ENCODE measurements at regions not wholly inside any gene's neighbourhood (a gene's known extent, or its start where the extent isn't known, plus 50 kb on each side); places are given as distances from the start of the nearest gene placed in this dataset.
"Not testable (repeated sequence)": the region's sequence is repeated elsewhere in the genome, so short reads cannot be mapped to it uniquely, and the experiment has no call there.

DNA sequence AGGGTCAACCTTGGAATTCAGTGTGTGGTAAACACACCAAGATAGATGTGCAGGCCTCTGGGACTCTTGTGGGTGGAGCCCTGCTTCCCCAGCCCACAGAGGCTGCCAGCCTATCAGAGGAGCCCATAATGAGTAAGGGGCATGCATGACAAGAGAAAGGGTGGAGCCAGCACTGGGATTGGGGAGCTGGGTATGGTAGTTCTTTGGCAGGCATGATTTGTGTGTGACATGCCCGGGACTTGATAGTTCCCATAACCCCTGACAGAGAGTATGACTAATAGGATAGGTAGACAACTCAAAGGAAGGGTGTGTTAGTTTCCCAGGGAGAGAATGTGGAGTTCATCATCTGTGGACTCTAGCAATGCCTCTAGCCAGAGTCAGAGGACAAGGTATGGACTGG, 143.0 kb downstream of the EMP1 start:
- DNase-seq = no peak

DNA sequence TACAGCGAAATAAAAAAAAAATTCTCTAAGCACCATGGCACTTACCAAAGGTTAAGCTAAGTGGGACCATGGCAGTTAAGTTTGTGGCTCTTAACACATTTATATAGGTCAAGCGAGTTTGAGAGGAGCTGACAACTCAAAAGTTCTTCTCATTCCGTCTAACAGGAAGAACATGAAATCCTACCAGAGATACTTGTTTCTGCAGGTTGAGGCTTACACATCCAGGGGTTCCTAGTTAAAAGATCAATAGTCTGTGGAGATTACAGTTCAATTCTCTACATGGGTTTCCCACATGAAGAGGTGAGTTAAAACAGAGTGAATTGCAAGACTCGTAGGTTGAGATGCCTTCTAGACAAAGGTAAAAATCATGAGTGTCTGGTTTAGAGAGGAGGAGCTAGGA, 142.6 kb downstream of the EMP1 start:
- no peak for DNase-seq

DNA sequence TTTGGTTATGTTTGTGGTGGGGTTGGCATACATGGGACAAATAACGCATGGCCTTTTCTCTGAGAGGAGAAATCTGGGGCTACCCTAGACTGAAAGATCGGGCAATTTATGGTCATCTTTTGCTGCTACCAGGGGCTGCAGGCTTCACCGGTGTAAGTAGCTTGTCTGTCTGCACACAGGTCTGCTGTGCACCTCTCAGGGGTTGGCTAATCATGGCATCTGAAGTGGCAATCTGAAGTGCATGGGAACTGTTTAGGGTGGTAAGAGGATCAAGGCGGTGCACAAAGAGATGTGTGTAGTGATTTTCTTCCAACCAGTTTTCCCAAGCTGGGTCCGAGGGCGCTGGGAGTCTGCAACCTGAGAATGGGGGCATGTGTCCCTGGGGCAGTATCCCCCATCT, 141.3 kb downstream of the EMP1 start:
- no peak for DNase-seq

DNA sequence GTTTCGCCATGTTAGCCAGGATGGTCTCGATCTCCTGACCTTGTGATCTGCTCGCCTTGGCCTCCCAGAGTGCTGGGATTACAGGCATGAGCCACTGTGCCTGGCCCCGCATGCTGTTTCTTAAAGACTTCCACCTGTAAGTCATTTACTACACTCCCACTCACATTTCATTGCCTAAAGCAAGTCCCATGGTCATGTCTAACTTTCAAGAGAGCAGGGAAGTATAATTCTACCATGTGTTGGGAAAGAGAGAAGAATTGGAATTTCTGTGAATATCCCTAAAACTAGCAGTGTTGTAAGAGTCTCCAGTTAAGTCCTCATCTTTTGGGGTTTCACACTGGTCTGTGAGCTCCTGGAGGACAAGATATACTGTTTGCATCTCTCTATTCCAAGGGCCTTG, 139.7 kb downstream of the EMP1 start:
- no peak for DNase-seq

DNA sequence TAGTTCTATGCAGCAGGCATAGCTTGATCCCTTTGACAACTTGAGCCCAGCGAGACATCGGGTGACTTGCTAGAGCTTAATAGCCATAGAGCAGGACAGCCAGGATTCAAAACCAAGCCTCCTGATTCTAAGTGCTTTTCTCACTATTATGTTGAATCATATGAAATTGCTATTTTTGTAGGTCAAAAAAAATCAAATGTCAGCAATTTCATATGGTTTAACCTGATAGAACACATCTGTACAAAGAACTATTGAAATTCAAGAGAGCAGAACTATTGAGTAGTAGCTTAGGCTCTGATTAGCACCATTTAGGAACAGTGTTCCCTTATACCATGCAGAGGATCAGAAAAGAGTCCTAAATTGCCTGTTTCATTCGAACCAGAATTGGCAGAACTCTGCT, 132.0 kb downstream of the EMP1 start:
- DNase-seq = no peak

DNA sequence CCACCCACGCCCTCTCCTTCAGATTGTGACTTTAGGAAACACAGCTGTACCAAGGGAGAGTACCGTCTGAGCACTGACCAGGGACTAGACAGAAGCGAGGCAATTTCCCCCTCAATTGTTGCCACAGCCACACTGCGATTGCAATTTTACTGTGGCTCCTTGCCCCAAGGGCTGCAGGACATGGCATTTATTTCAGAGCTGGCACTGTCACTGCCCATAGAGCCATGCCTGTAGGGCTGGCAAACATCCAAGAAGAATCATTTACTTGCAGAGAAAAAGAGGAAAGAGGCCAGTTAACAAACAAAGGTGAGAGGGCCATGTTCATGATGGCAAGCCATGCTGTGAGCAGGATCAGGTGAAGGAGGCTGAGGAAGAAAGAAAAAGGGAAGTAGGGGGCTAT, 129.6 kb downstream of the EMP1 start:
- no peak for DNase-seq

DNA sequence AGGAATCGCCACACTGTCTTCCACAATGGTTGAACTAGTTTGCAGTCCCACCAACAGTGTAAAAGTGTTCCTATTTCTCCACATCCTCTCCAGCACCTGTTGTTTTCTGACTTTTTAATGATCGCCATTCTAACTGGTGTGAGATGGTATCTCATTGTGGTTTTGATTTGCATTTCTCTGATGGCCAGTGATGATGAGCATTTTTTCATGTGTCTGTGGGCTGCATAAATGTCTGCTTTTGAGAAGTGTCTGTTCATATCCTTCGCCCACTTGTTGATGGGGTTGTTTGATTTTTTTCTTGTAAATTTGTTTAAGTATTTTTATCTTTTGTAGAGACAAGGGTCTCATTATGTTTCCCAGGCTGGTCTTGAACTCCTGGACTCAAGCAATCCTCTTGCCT, 128.5 kb downstream of the EMP1 start:
- not testable (repeated sequence) for DNase-seq

DNA sequence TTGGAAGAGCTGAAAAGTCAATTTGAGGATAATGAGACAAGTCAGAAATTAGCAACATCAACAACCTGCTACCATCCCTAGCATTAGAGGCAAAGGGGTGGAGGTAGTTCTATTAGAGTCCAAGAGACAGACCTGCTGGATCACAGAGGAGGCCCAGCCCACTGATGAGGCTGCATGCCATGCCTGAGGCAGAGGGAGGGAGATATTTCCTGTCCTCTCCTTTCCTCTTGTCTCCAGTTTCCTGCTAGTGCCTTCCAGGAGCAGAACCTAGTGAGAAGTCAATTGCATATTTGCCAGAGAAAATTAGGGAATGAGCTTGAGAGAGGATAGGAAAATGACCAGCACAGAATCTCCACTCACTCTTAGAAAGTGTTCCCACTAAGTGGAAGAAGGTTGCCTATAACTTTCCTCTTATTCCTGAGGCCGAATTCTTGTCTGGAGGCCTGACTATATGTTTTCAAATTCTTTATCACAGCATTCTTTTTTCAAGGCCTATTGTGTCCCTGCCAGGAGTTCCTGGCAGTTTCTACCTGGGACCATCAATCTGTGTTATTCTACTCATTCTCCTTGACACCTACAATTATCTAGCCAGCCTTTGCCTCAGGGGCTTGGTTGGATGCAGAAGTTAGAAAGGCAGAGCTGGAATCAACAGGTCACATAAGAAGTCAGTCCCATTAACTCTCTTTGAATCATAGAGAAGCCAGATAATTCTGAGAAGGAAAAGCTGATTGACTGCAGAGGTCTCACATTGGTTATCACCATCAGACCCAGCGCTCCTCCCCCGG, 121.9 kb downstream of the EMP1 start:
- no peak for DNase-seq

DNA sequence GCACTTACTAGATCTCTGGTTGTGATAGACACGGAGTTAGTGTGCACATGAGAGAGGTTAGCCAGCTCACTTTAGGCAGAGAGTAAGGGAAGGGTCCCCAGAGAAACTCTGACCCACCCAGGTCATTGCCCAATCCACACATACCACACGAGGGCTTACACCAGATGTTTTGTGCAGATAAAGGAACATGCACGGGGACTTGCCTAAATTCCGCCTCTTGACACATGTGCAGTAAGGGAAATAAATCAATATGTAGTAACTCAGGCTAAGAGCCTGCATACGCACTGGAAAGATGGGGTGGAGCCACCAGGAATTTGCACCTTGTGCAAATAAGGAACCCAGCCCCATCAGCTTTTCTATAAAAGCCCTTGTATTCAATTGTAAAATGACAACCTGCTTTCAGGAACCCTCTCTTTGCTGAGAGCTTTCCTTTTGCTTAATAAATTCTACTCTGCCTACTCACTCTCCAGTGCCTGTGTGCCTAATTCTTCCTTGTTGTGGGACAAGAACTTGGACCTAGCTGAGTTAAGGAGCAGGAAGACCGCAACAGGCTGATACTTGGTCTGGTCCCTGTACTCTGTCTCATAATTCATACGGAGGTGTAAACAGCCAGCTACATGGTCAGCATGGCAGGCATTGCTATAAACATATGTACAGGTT, 120.2 kb downstream of the EMP1 start:
- no peak for DNase-seq

DNA sequence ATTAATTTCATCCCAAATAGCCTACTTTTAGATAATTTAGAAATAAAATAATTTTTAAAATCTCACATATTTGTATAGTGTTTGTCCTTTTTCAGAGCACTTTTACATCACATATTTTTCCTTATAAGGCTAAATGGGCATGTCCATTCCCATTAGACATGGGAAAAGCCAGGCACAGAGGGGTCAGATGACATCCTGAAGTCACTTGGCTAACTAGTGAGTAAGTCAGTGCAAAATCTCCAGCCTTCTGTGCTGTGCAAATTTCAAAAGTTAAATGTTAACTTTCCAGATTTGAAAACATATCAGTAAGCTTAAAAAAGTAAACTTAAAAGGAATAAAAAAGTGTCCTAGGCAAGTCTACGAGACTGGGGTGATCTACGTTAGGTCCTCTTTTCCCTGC, 117.4 kb downstream of the EMP1 start:
- DNase-seq = no peak

DNA sequence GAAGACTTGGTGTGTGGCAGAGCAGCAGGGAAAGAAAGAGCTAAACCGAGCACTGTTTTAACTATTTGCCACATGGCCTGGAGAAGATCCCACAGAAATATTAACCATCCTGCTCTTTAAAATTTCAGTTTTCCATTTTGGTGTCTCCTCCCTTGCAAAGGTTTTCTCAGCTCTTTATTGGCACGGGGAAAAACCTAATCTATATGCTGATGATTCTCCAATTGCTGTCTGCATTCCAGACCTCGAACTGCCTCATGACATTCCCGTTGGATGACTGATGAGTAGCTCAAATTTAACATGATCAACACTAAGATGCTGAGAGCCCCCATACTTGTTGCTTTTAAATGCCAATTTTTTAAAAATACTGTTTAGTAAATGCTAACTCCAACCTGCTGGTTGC, 115.0 kb downstream of the EMP1 start:
- no peak for DNase-seq

DNA sequence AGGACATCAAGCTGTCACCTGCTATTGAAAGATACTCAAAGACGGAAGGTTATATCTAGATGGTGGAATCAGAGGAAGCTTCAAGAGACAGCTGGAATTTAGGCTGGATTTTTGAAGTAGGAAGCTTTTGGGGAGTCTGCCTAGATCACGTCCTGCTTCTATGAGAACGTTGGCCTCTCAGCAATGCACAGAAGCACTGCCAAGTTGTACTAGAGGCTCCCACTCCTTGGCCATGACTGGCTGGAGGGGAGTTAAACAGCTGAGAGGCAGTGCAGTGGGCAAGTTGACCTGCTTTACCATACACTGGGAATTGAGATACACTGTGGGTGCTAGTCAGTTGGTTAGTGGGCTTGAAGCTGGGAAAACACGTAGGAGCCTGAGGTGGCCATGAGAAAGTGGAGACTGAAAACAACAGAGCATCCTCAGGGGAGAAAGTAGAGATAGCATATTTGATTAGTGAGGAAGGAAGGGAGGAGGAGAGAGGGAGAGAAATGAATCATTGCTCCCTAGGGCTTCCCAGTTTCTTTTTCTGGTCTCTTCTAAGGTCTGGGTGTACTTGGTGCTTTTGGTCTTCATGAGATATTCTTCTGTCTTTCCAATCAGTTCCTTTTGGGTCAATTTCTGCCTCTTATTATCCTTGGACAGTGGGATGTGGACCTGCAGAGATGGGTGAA, 110.8 kb downstream of the EMP1 start:
- DNase-seq = no peak

DNA sequence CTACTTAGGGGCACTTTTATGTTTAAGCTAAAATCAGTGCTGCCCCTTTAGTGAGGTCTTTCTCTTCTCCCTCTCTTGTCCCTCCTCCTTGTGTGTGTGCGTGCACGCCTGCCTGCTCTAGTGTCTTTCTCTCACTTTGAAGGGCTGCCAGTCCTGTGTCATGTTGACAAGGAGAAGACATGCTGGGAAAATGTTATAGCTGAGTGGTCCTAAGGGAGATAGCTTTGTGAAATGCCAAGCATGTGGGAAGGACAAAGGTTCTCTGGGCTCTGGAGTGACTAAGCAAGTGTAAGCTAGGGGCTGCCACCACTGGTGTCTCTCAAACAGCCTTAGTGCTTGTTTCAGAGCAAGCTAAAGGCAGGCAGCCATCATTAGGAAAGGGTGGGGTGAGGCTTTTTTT, 108.4 kb downstream of the EMP1 start:
- no peak for DNase-seq

DNA sequence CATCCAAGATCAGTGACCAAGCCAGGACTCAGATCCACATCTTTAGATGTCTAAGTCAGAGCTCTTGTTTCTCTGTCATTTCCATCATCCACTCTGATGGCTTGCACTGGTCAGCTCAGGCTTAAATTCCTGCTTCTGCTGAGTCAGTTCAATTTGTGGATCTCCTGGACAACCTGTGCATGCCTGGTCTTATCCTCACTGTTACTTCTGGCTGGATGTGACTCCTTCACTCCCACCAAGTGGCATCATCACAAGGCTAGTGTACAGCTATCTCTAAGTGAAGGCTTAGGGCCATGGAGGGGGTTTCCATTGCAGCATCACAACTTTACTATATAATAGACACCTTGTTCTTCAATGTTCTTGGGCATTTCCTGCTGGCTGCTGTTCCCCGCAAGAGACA, 102.9 kb downstream of the EMP1 start:
- DNase-seq = no peak

DNA sequence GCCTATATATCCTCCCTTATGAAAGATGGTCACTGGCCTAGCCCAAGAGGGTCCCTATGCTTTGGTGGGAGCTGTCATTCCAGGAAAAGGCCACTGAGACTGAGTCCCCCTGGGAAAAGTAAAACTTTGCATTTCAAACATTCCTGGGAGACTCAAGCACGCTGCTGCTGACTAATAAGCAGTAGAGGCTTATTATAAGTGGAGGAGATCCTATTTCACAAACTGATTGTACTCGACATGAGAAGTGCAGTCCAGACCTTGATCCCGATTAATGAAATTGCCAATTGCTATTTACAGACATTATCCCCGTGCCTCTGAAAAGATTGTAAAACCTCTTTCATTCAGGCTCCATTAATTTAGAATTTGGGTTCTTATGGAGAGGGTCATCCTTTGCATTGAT, 96.6 kb downstream of the EMP1 start:
- no peak for DNase-seq

DNA sequence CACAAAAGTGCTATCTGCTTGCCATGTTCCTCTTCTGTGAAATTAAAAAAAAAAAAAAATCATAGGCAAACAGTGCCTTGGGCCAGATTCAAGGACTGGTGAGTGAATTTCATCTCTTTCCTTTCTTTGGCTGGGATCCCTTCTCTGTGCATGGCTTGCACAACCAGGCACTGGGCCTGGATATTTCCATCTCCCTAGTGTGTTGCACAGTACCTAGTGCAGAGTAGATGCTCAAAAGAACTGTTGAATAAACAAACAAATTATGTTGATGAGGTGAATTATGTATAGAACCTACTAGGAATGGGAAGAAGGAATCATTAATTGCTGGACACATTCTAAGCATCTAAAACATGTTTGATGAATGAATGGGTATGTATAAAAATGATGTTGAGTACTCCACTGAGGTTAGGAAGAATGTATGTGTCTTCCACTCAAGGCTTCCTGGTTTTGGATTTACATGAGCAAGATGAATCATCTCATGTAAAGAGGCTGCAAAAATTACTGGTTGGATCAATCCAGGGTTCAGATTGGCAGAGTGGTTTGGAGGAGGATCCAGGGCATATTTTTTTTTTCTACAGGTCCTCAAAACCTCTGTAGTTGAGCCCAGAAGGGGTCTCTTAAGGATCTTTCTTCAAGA, 93.2 kb downstream of the EMP1 start:
- no peak for DNase-seq

DNA sequence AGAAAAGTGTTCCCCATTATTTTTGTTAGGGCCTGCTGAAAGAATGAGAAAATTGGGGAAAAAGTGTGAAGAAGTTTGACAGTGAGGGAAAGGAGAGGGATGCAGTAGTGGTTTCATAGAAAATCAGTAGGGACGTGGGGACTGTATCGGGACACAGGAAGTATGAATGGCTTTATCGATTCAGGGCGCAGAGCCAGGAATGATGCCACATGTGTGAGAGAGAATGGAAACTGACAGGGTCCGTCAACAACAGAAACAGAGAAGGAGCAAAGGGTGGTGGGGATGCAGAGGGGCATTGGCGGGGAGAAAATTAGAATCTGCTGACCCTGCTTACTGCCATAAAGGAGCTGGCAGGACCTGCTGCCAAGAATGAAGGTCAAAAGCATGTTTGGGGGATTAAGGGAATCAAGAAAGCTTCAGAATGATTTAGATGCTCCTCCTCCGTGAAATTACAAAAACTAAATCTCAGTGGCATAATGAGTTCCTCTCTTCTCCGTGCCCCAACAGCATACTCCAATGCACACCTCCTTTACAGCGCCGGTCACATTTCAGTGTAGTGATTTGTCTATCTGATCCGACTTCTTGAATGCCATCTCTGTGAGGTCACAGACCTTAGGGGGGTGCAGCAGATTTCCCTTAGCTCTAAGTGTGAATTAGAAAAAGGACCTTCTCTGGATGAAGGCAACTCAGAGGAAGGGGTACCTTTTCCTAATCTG, 92.6 kb downstream of the EMP1 start:
- DNase-seq = peak in 1 of 2 experiments; percentile 5

DNA sequence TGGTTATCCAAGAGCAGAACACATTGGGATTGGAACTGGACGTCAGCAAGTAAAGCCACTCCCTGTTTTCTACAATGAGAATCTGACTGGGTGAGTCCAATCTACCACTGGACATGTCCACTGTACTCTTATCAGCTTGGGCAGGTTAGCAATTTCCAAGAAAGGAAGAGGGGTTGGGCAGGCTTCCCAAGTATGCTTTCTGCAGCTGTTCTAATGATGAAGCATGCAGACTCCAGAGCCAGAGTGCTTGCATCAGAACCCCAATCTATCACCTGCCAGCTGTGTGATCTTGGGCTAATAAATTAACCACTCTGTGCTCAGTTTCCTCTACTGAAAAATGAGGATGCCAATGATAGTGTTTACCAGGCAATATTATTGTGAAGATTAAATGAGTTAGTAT, 92.0 kb downstream of the EMP1 start:
- DNase-seq = no peak

DNA sequence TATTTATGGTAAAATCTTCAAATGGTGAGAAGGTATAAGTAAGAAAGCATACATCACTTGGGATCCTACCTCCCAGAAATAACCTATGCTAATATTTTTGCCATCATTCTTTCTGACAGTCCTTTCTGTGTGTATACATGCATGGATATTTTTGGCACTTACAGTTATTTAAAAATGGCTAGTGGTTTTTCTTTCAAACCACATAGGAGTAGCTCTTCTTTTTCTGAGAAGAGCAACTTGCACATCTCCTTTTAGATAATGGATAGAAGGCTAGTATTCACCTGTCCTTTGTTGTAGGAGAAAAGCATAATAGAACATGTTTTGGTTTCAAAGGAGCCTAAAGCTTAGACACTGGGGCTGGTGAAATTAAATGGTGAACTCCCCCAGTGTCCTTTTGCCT, 87.3 kb downstream of the EMP1 start:
- DNase-seq = no peak

DNA sequence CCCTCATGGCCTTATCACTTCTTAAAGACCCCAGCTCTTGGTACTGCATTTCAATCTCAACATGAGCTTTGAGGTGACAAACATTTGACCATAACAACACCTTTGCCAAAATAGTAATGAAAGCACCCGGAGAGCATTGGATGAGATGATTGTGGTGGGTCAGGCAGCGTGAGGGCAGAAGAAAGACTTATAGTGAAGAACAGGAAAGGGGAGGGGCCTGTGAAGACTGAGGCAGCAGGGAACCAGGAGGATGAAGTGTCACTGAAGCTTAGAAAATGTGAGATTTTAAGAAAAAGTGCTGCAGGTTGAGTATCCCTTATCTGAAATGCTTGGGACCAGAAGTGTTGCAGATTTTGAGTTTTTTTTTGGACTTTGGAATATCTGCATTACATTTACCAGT, 86.3 kb downstream of the EMP1 start:
- no peak for DNase-seq

DNA sequence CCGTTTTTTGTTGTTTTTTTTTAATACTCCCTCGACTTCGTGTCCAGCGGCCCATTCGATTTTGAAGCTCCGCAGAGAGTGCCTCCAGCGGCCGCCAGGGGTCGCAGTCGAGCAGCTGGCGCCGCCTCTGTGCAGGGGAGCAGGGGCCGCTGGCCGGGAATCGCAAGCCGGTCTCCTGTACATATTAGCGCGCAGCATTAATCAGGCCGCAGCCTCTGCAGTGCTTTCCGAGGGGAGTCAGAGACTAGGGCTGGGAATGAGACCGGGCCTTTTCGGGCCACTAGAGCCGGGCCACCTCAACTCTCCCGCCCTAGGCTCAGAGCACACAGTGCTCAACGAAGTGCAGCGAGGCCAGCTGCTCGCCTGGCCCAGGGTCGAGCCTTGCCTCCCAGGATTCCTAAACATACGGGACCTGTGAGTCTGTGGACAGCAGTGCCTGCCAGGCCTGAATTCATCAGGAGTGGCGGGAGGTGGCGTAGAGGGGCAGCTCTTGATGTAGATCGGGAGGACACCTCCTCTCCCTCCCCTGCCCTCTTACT, 81.8 kb downstream of the EMP1 start:
- peak; percentile 4 to 42 for DNase-seq

DNA sequence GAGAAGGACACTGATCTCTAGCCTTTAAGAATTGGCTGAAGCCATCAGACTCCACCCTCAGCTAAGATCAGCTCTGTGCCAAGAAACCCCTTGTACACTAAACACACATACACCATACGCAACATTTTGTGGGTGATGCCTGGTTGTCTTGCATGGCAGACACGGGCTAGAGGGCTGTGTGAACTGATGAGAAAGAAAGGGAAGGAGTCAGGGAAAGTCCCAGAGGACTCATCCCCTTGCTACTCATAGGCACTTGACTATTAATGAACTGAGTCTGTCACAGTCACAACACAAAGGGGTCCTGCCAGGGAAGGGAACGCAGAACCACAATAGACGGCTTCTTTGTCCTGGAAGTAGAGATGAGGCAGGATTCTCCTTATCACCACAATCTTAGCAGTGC, 80.8 kb downstream of the EMP1 start:
- no peak for DNase-seq
